GM23338 (cell line): ENCODE measurements at regions not wholly inside any gene's neighbourhood (a gene's known extent, or its start where the extent isn't known, plus 50 kb on each side); places are given as distances from the start of the nearest gene placed in this dataset.

Experiments
- ATAC-seq: fragments of 200-7000 bp; cut with Tn5 transposase; 3 replicates; pipeline ENCODE4 v1.9.1; 2020
- DNase-seq: peaks from one replicate; pipeline ENCODE4 v3.0.0-alpha.2; 2015; ENCODE audit warnings: low spot score
- H2AFZ ChIP-seq: fragments of 200-600 bp; sonication (generic); 2 replicates; pipeline ENCODE4 v1.8.0; 2016; ENCODE audit warnings: antibody characterized with exemption, mild to moderate bottlenecking, moderate library complexity
- H3F3A ChIP-seq: fragments of 200-600 bp; sonication (generic); replicated peaks from 2 replicates; pipeline ENCODE4 v1.8.0; 2017; ENCODE audit warnings: antibody characterized with exemption, mixed run types, low read depth
- H3K27ac ChIP-seq: fragments of 200-600 bp; sonication (generic); 2 replicates; pipeline ENCODE4 v1.6.1; 2016; ENCODE audit warnings: low read depth
- H3K27me3 ChIP-seq: fragments of 200-600 bp; sonication (generic); 2 replicates; pipeline ENCODE4 v1.8.0; 2016; ENCODE audit warnings: mild to moderate bottlenecking, mixed run types, moderate library complexity; ENCODE audit not compliant: insufficient read depth
- H3K36me3 ChIP-seq: fragments of 200-600 bp; sonication (generic); 2 replicates; pipeline ENCODE4 v1.8.0; 2016; ENCODE audit warnings: mild to moderate bottlenecking; ENCODE audit not compliant: insufficient read depth
- H3K4me1 ChIP-seq: fragments of 200-600 bp; sonication (generic); 2 replicates; pipeline ENCODE4 v1.8.0; 2016; ENCODE audit warnings: mild to moderate bottlenecking, moderate library complexity; ENCODE audit not compliant: insufficient read depth
- H3K4me2 ChIP-seq: fragments of 200-600 bp; sonication (generic); 2 replicates; pipeline ENCODE4 v1.7.1; 2017; ENCODE audit warnings: mixed run types
- H3K4me3 ChIP-seq: fragments of 200-600 bp; sonication (generic); 2 replicates; pipeline ENCODE4 v1.6.1; 2016; ENCODE audit warnings: mixed run types
- H3K79me2 ChIP-seq: fragments of 200-600 bp; sonication (generic); replicated peaks from 2 replicates; pipeline ENCODE4 v1.8.0; 2017; ENCODE audit warnings: mild to moderate bottlenecking; ENCODE audit not compliant: insufficient read depth
- H3K9me2 ChIP-seq: fragments of 200-600 bp; sonication (generic); 2 replicates; pipeline ENCODE4 v1.8.0; 2017; ENCODE audit not compliant: insufficient read depth
- H4K20me1 ChIP-seq: fragments of 200-600 bp; sonication (generic); replicated peaks from 2 replicates; pipeline ENCODE4 v1.8.0; 2017; ENCODE audit warnings: mild to moderate bottlenecking; ENCODE audit not compliant: insufficient read depth
- H3K27ac Mint-ChIP-seq: 2 replicates; pipeline ENCODE4 v1.8.0; 2020; ENCODE audit warnings: inconsistent platforms, mild to moderate bottlenecking, moderate library complexity, mixed read lengths
- H3K27me3 Mint-ChIP-seq: 3 replicates; pipeline ENCODE4 v1.8.0; 2022; ENCODE audit warnings: low read depth, mild to moderate bottlenecking, moderate library complexity, mixed read lengths, inconsistent platforms; ENCODE audit not compliant: insufficient read depth, poor library complexity
- H3K36me3 Mint-ChIP-seq: 3 replicates; pipeline ENCODE4 v1.8.0; 2021; ENCODE audit warnings: low read depth, mild to moderate bottlenecking, inconsistent platforms, moderate library complexity, mixed read lengths
- H3K4me1 Mint-ChIP-seq: 3 replicates; pipeline ENCODE4 v1.8.0; 2020; ENCODE audit warnings: mild to moderate bottlenecking, inconsistent platforms, mixed read lengths
- H3K4me3 Mint-ChIP-seq: 3 replicates; pipeline ENCODE4 v1.8.0; 2021; ENCODE audit warnings: moderate library complexity, mild to moderate bottlenecking, inconsistent platforms, mixed read lengths
- H3K9me3 Mint-ChIP-seq: 3 replicates; pipeline ENCODE4 v1.8.0; 2020; ENCODE audit warnings: moderate library complexity, mild to moderate bottlenecking, inconsistent platforms, mixed read lengths
- CREB1 ChIP-seq: fragments of 250-450 bp; sonication (Bioruptor Pico); IDR thresholded peaks from 2 replicates; pipeline ENCODE4 v1.5.0; 2020; ENCODE audit warnings: low read depth, mild to moderate bottlenecking, moderate library complexity
- EZH2 ChIP-seq: fragments of 200-600 bp; sonication (generic); IDR thresholded peaks from one replicate; pipeline ENCODE4 v1.8.0; 2017; ENCODE audit warnings: antibody characterized with exemption, mild to moderate bottlenecking, low read depth; ENCODE audit not compliant: unreplicated experiment
- JUNB ChIP-seq: IDR thresholded peaks from one replicate; pipeline ENCODE4 v1.6.1; 2016; ENCODE audit warnings: antibody characterized with exemption; ENCODE audit not compliant: unreplicated experiment
- POLR2AphosphoS5 ChIP-seq: IDR thresholded peaks from 2 replicates; pipeline ENCODE4 v1.6.1; 2016; ENCODE audit warnings: antibody characterized with exemption, low read depth
- STAT1 ChIP-seq: IDR thresholded peaks from one replicate; pipeline ENCODE4 v1.6.1; 2016; ENCODE audit warnings: antibody characterized with exemption; ENCODE audit not compliant: unreplicated experiment
- ZNF114 ChIP-seq: fragments of 250-450 bp; sonication (Bioruptor Pico); IDR thresholded peaks from 2 replicates; pipeline ENCODE4 v1.5.0; 2020; ENCODE audit warnings: mild to moderate bottlenecking, moderate library complexity
- TF ChIP-seq, protein P1 (sequence below): IDR thresholded peaks from one replicate; pipeline ENCODE4 v1.6.1; 2018; ENCODE audit warnings: antibody characterized with exemption; ENCODE audit not compliant: unreplicated experiment
- TF ChIP-seq, protein P2 (sequence below), 2 experiments: fragments of 200-600 bp in 1 of 2; sonication (generic) in 1 of 2; conservative IDR thresholded peaks; 2 replicates each; pipeline versions ENCODE4 v1.5.1 to v1.6.1; 2016 to 2017; ENCODE audit warnings: antibody characterized with exemption in 2 of 2, low read depth in 2 of 2, mild to moderate bottlenecking in 2 of 2, moderate library complexity in 1 of 2
- TF ChIP-seq, protein P3 (sequence below): IDR thresholded peaks from 2 replicates; pipeline ENCODE4 v1.6.1; 2016; ENCODE audit warnings: antibody characterized with exemption
- TF ChIP-seq, protein P4 (sequence below): fragments of 250-450 bp; sonication (Bioruptor Pico); IDR thresholded peaks from 2 replicates; pipeline ENCODE4 v1.5.0; 2020; ENCODE audit warnings: mild to moderate bottlenecking, moderate library complexity

DNA sequence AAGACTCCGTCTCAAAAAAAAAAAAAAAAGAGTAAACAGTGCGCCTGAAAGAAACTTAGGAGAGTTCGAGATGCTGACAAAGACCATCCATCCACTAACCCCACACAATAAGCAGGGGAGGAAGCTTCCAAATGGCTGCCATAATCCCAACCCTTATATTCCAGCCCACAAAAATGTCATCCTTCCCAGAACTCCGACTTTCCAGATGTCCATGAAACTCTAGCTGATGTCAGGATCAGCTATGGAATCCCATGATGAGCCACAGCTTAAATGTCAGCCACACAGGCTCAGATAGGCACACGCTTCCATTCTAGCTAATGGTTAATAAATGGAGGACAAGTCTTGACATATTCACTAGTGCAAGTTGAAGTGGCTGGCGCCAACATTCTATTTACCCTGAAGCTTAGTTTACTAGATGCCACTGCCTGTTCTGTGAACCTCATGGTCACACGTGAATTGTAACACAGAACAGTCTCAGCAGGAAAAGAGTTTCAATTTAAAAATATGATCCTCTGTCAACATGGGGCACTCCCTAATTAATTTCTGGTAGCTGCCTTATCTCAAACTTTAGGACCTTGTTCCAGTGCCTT, 75.5 kb downstream of the FOXF2 start (continued):
- TF ChIP-seq, protein P1, sequence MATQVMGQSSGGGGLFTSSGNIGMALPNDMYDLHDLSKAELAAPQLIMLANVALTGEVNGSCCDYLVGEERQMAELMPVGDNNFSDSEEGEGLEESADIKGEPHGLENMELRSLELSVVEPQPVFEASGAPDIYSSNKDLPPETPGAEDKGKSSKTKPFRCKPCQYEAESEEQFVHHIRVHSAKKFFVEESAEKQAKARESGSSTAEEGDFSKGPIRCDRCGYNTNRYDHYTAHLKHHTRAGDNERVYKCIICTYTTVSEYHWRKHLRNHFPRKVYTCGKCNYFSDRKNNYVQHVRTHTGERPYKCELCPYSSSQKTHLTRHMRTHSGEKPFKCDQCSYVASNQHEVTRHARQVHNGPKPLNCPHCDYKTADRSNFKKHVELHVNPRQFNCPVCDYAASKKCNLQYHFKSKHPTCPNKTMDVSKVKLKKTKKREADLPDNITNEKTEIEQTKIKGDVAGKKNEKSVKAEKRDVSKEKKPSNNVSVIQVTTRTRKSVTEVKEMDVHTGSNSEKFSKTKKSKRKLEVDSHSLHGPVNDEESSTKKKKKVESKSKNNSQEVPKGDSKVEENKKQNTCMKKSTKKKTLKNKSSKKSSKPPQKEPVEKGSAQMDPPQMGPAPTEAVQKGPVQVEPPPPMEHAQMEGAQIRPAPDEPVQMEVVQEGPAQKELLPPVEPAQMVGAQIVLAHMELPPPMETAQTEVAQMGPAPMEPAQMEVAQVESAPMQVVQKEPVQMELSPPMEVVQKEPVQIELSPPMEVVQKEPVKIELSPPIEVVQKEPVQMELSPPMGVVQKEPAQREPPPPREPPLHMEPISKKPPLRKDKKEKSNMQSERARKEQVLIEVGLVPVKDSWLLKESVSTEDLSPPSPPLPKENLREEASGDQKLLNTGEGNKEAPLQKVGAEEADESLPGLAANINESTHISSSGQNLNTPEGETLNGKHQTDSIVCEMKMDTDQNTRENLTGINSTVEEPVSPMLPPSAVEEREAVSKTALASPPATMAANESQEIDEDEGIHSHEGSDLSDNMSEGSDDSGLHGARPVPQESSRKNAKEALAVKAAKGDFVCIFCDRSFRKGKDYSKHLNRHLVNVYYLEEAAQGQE, result no peak
- TF ChIP-seq ZNF114 (CRISPR knock-in tag), result no peak
- no peak for TF ChIP-seq JUNB
- TF ChIP-seq POLR2AphosphoS5, result no peak
- TF ChIP-seq EZH2, result no peak
- no peak for TF ChIP-seq STAT1
- TF ChIP-seq CREB1, result no peak
- TF ChIP-seq, protein P2, sequence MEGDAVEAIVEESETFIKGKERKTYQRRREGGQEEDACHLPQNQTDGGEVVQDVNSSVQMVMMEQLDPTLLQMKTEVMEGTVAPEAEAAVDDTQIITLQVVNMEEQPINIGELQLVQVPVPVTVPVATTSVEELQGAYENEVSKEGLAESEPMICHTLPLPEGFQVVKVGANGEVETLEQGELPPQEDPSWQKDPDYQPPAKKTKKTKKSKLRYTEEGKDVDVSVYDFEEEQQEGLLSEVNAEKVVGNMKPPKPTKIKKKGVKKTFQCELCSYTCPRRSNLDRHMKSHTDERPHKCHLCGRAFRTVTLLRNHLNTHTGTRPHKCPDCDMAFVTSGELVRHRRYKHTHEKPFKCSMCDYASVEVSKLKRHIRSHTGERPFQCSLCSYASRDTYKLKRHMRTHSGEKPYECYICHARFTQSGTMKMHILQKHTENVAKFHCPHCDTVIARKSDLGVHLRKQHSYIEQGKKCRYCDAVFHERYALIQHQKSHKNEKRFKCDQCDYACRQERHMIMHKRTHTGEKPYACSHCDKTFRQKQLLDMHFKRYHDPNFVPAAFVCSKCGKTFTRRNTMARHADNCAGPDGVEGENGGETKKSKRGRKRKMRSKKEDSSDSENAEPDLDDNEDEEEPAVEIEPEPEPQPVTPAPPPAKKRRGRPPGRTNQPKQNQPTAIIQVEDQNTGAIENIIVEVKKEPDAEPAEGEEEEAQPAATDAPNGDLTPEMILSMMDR (conservative IDR thresholded peaks at IDR 0.05; ENCODE audit: low read depth in 2 of 2), result no peak
- TF ChIP-seq, protein P3, sequence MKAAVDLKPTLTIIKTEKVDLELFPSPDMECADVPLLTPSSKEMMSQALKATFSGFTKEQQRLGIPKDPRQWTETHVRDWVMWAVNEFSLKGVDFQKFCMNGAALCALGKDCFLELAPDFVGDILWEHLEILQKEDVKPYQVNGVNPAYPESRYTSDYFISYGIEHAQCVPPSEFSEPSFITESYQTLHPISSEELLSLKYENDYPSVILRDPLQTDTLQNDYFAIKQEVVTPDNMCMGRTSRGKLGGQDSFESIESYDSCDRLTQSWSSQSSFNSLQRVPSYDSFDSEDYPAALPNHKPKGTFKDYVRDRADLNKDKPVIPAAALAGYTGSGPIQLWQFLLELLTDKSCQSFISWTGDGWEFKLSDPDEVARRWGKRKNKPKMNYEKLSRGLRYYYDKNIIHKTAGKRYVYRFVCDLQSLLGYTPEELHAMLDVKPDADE, result no peak

DNA sequence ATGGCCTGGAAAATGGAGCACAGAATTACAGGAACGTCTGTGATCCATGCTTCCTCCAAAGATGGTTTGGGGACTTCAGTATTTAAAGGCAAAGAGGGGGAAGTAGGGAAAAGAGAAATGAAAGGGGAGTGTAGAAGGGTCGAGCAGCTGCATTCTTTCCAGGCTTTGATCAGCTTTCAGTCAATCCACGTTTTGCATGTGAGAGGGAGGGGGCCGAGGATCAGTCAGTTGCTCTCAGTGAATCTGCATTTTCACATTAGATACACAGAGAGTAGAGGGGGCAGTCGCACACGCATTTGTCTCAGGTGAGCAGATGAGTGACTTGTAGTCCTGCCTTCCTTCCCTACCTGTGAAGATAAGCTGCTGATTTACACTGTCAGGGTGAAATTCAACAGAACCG, 78.8 kb downstream of the FOXF2 start:
- ATAC-seq (peak; percentile 67), DNase-seq (peak; percentile 62)
- Mint-ChIP-seq H3K4me3 (peak overlapping the region; percentile 7; the same call in 1 of the 3 replicates), H3K27ac (no peak overlapping the region), H3K27me3 (peaks cover 2% of the 10 kb centered on the region), H3K4me1 (peaks cover 31% of the 10 kb centered on the region), H3K9me3 (no peaks in the 10 kb centered on the region), H3K36me3 (no peaks in the 10 kb centered on the region)
- Histone ChIP-seq H2AFZ (no peak overlapping the region), H3K79me2 (no peaks in the 10 kb centered on the region), H4K20me1 (no peaks in the 10 kb centered on the region), H3K4me1 (peaks cover 27% of the 10 kb centered on the region), H3K9me2 (0 out of 2 replicates have a peak, but pooled peaks cover 7% of the 10 kb centered on the region), H3K27me3 (no peaks in the 10 kb centered on the region), H3K4me2 (peak overlapping the region; percentile 60; the same call in 1 of the 2 replicates), H3K36me3 (no peaks in the 10 kb centered on the region), H3K27ac (no peak overlapping the region), H3K4me3 (0 out of 2 replicates have a peak overlapping the region, but pooled peaks have one; percentile 3), H3F3A (no peaks in the 10 kb centered on the region)
- TF ChIP-seq, protein P4, sequence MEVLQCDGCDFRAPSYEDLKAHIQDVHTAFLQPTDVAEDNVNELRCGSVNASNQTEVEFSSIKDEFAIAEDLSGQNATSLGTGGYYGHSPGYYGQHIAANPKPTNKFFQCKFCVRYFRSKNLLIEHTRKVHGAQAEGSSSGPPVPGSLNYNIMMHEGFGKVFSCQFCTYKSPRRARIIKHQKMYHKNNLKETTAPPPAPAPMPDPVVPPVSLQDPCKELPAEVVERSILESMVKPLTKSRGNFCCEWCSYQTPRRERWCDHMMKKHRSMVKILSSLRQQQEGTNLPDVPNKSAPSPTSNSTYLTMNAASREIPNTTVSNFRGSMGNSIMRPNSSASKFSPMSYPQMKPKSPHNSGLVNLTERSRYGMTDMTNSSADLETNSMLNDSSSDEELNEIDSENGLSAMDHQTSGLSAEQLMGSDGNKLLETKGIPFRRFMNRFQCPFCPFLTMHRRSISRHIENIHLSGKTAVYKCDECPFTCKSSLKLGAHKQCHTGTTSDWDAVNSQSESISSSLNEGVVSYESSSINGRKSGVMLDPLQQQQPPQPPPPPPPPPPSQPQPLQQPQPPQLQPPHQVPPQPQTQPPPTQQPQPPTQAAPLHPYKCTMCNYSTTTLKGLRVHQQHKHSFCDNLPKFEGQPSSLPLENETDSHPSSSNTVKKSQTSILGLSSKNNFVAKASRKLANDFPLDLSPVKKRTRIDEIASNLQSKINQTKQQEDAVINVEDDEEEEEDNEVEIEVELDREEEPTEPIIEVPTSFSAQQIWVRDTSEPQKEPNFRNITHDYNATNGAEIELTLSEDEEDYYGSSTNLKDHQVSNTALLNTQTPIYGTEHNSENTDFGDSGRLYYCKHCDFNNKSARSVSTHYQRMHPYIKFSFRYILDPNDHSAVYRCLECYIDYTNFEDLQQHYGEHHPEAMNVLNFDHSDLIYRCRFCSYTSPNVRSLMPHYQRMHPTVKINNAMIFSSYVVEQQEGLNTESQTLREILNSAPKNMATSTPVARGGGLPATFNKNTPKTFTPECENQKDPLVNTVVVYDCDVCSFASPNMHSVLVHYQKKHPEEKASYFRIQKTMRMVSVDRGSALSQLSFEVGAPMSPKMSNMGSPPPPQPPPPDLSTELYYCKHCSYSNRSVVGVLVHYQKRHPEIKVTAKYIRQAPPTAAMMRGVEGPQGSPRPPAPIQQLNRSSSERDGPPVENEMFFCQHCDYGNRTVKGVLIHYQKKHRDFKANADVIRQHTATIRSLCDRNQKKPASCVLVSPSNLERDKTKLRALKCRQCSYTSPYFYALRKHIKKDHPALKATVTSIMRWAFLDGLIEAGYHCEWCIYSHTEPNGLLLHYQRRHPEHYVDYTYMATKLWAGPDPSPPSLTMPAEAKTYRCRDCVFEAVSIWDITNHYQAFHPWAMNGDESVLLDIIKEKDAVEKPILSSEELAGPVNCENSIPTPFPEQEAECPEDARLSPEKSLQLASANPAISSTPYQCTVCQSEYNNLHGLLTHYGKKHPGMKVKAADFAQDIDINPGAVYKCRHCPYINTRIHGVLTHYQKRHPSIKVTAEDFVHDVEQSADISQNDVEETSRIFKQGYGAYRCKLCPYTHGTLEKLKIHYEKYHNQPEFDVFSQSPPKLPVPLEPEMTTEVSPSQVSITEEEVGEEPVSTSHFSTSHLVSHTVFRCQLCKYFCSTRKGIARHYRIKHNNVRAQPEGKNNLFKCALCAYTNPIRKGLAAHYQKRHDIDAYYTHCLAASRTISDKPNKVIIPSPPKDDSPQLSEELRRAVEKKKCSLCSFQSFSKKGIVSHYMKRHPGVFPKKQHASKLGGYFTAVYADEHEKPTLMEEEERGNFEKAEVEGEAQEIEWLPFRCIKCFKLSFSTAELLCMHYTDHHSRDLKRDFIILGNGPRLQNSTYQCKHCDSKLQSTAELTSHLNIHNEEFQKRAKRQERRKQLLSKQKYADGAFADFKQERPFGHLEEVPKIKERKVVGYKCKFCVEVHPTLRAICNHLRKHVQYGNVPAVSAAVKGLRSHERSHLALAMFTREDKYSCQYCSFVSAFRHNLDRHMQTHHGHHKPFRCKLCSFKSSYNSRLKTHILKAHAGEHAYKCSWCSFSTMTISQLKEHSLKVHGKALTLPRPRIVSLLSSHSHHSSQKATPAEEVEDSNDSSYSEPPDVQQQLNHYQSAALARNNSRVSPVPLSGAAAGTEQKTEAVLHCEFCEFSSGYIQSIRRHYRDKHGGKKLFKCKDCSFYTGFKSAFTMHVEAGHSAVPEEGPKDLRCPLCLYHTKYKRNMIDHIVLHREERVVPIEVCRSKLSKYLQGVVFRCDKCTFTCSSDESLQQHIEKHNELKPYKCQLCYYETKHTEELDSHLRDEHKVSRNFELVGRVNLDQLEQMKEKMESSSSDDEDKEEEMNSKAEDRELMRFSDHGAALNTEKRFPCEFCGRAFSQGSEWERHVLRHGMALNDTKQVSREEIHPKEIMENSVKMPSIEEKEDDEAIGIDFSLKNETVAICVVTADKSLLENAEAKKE, result no peak
- TF ChIP-seq STAT1 (no peak), CREB1 (no peak), EZH2 (no peak), ZNF114 (CRISPR knock-in tag) (no peak), JUNB (no peak)
- TF ChIP-seq, protein P3, result no peak
